ENCODE measurements at regions not wholly inside any gene's neighbourhood (a gene's known extent, or its start where the extent isn't known, plus 50 kb on each side); places are given as distances from the start of the nearest gene placed in this dataset.

DNA sequence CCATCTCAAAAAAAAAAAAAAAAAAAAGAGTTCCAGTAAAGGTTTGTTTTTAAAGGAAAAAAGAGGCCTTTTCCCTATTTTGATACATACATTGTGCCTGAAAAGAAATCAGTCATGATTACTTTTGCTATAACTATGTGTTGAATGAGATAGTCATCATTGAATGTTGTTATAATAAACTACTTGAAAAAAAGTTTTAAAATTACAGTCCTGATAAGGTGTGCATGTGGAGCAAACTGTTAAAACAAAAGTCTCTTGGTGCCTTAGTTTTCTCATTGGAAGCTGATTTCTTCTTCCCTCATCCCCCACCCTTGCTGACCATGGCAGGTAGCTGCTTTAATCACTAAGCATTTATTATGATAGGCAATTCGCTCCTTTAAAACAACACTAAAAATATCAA, 172.3 kb upstream of the TBCA start:
- ATAC-seq: no peak

DNA sequence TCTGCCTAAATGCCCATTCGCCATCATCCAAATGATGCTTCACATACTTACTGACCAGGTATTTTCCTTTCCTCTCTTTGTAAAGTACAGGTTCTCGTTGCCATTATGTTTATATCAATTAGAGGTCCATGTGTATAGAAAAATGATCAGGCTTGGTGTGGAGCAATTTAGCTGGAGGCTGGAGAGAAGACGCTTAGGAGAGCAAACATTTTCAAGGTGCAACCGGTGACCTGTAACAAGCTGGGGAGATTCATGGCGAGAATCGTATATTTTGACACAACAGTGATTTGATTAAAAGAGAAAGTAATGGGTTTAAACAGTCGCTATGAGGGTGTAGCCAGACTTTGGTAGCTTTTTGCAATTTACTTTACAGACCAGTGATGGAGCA, 170.9 kb upstream of the TBCA start:
- ATAC-seq: no peak

DNA sequence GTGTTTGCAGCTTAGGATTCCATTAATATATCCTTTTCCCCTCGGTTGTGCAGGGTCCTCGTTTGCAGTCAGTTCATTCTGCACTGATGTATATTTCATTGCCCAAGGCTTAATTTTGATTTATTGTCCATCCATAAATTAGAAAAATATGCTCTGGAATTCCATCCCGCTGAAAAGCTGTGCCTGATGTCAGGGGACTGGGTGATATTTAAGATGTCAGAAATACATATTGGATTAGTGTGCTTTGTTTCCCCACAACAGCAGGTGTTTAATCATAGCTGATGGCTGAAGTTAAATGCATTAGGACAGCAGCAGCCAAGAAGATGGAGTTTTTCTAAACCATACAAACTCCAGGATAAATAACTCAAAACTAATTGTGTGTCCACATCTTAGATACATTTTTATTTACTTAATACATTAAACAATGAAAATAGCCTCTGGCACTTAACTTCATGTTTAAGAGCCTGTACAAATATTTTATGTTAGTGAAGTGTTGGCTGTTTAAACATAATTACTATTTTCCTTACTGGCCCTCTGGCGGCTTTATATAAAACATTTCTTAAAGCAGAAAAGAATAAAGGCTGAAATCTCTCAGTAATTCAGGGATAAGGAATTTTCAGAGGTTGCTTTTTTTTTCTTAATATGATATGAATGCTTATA, 170.4 kb upstream of the TBCA start:
- ATAC-seq: no peak

DNA sequence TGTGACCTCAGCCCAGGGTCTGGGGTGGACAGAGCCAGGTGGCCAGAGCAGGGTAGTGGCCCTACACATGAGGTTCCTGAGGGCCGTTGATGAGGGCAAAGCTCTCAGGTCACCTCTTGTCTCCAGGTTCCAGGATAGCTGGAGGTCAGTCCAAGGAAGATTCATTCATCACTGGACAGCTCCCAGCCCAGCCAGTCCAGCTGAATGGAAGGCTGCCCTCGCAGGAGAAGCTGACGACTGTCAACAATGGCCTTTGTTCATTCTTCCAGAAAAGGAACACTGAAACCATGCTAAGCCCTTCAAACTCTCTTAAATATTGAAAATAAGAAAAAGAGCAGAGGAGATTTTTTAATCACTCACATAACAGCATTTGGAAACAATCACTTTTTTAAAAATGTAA, 169.7 kb upstream of the TBCA start:
- no peak for ATAC-seq

DNA sequence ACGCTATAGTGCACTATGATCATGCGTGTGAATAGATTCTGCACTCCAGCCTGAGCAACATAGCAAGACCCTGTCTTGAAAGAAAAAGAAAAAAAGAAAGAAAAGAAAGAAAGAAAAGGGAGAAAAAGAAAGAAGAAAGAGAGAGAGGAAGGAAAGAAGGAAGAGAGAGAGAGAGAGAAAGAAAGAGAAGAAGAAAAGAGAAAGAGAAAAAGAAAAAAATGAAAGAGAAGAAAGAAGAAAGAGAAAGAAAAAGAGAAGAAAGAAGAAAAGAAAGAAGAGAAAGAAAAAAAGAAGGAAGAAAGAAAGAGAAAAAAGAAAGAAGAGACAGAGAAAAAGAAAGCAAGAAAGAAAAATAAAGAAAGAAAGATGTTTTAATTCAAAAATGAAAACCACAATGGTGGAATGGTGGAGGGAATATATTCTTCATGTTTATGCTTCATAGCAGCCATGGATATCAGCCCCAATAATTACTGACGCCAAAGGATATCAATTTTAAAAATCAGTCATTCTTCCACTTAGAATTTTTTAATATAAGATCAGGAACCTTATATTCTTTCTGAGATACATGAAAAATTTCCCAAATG, 168.7 kb upstream of the TBCA start:
- no peak for ATAC-seq

DNA sequence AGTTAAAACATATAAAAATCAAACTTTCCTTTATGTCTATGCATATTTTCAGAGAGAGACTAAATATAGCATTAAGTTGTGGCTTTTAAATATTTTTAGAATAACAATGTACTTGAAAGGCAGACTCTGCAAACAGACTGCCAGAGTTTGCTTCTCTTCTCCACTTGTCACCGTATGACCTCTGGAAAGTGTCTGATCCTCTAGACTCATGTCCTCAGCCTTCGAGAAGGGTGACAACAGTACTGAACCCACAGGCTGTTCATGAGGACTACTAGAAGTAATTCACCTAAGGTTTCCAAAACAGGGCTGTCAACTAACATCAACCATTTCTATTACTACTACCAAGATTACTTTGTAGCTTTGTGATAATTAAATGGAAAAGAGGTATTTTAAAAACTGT, 167.7 kb upstream of the TBCA start:
- ATAC-seq: no peak

DNA sequence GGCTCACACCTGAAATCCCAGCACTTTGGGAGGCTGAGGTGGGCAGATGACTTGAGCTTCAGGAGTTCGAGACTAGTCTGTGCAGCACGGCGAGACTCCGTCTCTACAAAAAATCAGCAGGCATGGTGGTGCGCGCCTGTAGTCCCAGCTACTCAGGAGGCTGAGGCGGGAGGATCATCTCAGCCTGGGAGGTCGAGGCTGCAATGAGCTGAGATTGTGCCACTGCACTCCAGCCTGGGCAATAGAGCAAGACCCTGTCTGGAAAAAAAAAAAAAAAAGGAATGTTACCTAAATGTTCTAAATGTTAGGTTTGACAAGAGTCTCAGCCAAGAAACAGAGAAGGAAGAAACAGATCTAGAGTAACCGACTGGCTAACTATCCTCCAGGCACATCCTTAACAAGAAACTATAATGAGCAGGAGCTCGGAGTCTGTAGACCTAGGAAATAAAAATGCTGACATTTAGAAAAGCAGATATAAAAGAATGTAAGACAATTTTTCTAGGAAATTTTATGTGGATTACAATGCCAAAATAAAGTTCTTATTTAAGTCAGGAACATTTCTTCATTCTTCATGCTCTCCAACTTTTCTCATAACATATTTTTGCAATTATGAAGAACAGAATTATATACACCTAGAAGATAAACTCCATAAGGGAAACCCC, 166.6 kb upstream of the TBCA start:
- no peak for ATAC-seq

DNA sequence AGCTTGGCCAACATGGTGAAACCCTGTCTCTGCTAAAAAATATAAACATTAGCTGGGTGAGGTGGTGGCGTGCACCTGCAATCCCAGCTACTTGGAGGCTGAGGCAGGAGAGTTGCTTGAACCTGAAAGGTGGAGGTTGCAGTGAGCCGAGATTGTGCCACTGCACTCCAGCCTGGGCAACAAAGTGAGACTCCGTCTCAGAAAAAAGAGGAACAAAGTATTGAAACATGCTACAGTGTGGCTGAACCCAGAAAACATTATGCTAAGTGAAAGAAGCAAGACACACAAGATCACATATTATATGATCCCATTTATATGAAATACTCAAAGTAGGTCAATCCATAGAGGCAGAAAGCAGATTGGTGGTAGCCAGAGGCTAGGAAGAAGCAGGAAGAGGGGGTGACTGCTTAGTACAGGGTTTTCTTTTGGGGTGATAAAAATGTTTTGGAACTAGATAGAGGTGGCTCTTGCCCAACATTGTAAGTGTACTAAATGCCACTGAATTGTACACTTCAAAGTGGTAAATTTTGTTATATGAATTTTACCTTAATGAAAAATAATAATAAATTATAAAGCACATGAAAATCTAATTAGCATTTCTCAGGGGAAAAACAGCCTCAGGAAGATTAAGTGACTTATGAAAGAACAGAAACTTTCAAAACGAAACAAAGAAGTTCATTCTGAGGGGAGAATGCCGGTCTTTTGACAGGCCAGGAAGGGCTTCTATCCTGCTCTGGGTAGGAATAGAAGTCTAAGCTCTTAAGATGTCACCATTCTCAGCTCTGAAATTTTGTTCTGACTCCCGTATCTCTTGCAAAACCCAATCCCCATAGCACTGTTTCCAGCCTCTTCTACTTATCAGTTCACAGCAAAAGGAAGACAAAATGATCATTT, 161.1 kb upstream of the TBCA start:
- no peak for ATAC-seq

DNA sequence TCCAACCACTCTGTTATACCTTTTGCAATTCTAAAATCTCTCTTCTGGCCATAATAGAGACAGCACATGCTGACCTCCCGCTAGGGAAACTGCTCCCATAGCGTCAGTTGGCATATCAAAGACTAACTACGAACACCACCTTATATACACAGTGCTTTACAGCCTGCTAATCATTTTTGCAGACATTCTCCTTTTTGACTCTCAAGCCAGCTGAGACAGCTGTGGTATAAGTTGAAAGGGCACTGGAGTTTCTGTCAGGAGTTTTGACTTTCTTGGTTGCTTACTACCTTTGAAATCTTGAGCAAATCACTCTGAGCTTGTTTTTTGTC, 160.2 kb upstream of the TBCA start:
- no peak for ATAC-seq

DNA sequence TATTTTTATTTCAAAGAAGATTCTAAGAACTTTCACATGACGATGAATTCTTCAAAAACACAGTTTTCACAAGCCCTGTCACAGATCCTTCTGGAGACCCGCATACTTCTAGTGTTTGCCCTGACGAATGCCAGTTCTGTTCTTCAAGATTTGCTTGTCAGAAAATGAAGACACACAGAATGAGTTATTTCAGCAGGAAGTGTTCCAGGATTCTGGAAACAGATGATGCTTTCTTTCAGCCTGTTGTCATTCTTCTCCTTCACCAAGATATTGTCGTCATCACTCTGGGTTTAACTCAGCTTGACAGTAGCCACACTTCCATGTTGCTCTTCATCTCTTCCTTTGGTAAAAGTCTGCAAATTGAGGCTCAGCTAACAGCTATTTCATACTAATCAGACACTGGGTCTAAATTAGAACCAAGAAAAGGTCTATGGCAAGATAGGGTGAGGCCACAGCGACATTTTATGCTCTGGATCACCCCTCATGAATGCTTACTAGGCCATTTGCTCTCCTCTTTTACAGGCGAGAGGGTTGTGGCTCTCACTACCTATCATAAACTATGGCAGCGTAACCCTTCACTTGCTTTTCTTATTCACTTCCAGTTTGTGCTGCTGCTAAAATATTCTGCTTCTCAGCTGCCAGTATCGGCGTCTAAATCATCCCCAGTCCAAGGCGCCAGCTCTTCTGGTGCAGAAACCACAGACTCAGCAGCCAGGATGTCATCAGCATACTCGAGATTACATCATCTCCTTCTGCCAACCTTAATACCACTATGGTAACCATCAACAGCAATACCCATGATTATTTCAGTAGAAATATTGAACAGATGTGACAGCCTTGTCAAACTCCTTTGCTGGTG, 159.6 kb upstream of the TBCA start:
- ATAC-seq: peak in 1 of 2 donors; percentile 73

DNA sequence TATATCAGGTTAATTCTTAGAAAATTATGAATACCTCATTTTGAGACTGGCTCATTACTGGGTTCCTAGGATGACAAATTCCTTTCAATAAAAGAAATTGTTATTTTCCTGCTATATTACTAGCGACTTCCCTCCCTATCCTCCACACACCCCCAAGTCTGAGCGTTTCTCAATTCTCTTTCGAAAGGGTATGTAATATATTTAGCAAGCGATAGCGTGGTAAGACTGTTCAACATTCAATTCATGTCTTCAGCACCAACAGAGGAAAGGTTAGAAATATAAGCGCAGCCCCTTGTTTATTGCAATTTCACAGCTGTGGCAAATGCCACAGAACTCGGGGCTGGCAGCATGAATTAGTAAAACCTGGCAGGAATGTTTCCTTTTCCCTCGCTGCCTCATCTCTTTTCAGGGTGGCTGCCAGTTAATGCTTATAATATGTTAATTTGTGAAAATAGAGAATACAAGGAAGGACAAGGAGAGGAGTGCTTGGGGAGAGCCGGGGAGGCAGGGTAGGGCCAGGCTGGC, 152.7 kb upstream of the TBCA start:
- ATAC-seq: no peak

DNA sequence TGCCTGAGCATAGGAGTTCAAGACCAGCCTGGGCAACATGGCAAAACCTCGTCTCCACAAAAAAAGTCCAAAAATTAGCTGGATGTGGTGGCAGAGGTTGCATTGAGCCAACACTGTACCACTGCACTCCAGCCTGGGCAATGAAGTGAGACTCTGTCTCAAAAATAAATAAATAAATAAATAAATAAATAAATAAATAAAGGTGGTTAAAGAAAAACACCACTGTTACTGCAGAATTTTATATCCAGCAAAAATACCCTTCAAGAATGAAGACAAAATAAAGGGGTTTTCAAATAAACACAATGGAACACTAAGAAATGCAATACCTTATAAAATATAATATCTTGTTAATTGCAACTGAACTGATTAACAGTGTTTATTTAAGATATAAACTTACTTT, 150.2 kb upstream of the TBCA start:
- ATAC-seq: no peak

DNA sequence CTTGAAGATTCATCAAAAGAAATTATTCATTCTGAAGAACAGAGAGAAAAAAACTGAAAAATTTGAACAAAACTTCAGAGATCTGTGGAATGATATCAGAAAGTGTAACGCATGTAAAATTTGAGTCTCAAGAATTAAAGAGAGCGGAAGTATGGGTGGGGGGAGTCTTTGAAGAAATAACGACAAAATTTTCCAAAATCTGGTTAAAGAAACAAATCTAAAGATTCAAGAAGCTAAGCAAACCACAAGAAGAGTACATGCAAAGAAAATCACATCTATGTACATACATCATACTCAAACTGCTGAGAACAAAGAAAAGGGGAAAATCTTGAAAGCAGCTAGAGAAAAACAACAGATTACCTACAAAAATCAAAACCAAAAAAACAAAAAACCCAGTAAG, 149.4 kb upstream of the TBCA start:
- no peak for ATAC-seq

DNA sequence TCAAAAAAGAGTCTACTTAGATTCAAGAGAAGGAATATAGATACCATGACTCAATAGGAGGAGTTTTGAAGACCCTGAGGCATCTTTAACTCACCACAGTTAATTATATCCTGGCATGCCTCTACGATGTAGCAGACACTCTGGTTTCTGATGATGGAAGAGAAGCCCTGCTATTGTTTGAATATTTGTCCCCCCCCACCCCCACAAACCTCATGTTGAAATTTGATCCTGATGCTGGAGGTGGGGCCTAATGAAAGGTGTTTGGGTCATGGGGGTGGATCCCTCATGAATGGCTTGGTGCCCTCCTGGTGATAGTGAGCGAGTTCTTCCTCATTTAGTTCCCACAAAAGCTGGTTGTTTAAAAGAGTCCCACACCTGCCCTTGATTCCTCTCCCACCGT, 147.9 kb upstream of the TBCA start:
- no peak for ATAC-seq

DNA sequence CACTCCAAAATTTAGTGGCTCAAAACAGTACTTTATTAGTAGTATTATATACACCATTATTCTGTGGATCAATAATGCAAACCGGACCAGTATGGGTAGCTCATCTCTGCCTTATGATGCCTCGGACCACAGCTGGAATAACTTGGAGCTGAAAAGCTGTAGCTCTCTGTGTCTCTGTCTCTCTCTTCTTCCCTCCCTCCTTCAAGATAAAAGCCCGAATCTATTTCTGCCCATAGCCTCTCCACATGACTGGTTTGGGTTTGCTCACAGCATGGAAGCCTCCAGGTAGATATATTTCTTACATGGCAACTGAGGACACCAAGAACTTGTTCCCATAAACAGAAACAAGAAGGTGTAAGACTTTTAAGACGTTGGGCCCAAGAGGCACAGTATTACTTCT, 147.5 kb upstream of the TBCA start:
- no peak for ATAC-seq

DNA sequence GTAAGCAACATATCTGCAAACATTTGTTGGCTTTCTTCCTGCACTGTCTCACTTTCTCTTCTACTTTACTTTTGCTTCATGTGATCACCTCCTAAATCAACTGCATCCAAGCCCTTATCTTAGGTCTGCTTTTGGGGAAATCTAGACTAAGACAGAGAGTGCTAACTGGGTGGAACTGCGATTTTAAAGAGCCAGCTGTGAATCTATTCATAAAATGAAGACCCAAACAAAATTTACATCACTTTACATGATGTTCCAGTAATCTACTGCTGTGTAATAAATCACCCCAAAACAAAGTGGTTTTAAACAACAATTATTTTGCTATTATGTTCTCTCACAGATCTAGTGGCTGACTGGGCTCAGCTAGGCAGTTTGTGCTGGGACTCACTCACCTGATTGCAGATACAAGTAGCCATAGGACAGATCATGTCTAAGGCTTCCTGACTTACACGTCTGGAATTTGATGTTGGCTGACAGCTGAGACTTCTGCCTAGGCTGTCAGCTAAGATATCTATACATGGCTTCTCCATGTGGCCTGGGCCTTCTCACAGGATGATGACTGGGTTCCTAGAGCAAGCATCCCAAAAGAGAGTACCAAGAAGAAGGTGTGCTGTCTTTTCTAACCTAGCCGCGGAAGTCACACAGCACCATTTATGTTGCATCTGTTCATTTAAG, 145.1 kb upstream of the TBCA start:
- ATAC-seq: no peak

DNA sequence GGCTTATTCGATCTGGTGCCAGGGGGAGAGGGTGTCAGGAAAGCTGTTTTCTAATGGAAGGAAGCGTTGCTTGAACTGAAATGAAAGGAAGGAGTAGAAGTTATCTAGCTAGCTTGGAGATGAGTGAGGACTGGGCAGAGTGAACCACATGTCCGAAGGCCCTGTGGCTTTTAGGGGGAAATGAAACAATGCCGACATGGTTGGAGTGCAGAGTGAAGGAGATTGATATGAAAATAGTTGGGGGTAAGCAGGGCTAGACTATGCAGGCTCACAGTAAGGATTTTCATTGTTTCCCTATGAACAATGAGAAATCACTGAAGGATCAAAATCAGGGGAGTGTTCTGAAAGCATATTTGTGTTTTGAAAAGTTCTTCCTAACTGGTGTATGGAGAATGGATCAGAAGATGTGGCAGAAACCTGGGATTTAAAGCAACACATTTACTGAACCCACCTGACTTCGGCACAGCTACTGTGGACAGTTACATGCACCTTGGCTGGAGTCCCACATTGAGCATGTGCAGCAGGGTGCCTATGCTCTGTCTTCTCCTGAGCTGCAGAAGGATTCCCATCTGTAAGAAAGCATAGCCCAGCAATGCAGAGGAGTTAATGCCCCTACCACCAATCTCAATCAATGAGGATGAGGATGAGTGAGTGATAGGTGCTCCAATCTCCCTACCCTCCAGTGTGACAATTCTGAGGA, 144.4 kb upstream of the TBCA start:
- no peak for ATAC-seq

DNA sequence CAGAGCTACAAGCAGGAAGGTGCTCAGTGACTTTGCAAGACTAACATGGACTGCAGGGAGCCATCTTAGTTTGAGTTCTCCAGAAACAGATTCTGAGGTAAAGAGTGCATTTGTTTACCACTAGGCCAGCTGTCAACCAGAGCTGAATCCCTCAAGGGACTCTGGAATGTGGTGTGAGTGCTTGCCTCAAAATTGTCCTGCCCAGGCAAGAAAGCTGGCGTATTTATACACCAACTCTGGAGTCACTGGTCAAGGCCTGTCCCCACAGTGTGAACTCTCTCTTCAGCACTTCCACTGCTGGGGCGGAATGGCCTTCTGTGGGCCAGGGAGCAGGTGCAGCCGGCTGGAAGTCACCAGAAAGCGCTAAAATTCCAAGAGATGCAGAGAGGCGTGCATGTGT, 139.2 kb upstream of the TBCA start:
- no peak for ATAC-seq

DNA sequence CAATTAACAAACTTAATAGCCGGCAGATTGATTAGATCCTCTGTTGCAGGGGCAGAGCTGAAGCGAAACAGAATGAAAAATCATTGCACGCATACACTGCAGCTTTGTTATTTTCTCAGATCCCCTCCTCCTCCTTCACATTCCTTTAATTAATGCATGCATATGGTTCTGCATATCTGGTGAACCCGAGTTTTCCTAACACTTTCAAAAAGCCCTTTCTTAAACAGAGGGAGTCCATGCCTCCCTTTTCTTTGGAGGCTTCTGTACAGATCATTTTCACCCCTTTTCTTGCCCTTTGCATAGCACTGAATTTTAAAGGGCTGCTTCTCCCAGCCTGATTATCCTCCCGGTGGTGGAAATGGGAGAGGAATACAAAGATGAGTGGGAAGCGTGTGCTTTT, 136.6 kb upstream of the TBCA start:
- no peak for ATAC-seq

DNA sequence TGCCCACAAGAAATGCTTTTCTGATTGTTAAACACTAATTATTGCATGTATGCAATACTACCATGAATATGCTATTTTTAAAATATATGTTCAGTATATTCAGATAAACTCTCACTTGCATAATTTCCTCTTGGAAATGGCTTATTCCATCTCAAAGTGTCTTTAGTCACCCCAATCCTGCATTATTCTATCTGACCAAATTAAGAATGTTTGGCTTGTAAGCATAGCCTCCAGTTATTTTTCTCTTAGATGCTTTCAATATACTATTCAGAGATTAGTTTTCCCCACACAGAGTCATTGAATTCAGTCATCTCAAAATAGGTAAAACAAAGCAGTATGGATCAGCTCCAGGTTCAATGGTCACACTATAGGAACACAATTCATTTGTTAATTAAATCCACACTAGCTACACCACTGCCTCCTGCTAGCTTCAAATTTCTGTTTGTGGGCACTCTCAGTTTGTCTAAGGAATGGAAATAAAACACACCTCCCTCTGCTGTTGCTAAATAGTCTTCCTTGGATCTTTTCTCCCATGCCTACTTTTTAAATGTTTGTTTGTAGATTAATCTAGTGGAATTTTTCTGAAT, 134.6 kb upstream of the TBCA start:
- ATAC-seq: no peak

DNA sequence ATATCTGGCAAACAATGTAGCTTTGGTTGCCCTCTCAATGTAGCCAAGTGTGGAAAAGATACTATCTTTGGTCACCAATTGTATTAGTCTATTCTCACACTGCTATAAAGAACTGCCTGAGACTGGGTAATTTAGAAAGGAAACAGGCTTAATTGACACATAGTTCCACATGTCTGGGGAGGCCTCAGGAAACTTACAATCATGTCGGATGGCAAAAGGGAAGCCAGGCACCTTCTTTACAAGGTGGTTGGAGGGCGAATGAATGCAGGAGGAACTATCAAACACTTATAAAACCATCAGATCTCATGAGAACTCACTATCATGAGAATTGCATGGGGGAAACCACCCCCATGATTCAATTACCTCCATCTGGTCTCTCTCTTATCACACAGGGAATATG, 133.1 kb upstream of the TBCA start:
- ATAC-seq: no peak

Data from activated CD4-positive, CD25-positive, alpha-beta regulatory T cell treated with anti-CD3 and anti-CD28 coated beads, Interleukin-2, amount 50 U/mL, for 24 hours (primary cell).